Neural progenitor cell (in vitro differentiated cells): ENCODE measurements at regions not wholly inside any gene's neighbourhood (a gene's known extent, or its start where the extent isn't known, plus 50 kb on each side); places are given as distances from the start of the nearest gene placed in this dataset.

Source experiments
- CTCF ChIP-seq: fragments of 200-600 bp; sonication (generic); IDR thresholded peaks from 2 replicates; pipeline ENCODE4 v1.5.1; 2017; ENCODE audit warnings: antibody characterized with exemption, mild to moderate bottlenecking
- EZH2 ChIP-seq: fragments of 200-600 bp; sonication (generic); IDR thresholded peaks from 2 replicates; pipeline ENCODE4 v1.6.1; 2017; ENCODE audit warnings: antibody characterized with exemption, mild to moderate bottlenecking, moderate library complexity
- EZH2phosphoT487 ChIP-seq: fragments of 200-600 bp; sonication (generic); IDR thresholded peaks from 2 replicates; pipeline ENCODE4 v1.6.1; 2017; ENCODE audit warnings: antibody characterized with exemption

DNA sequence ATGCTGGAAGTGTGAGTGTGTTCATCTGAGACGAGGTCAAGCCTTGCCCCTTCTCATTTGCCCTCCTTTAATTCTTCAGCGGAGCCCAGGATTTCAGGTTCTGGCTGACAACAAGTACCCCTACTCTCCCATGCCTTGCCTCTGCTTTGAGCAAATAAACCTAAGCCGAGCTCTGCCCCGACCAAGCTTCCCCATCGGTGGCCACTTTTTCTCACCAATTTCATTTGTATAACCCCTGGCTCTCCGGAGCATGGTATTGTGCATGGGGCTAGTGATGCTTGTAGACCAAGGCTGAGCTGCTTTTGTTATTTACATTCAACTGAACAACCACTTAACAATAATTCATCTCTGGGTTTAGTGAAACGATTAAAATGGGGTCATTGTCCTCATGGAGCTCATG, 100.2 kb upstream of the RAB3GAP2 start:
- no peak for TF ChIP-seq CTCF
- TF ChIP-seq EZH2: no peak
- TF ChIP-seq EZH2phosphoT487: no peak
